Body of pancreas (tissue), 4 donors: ENCODE measurements at regions not wholly inside any gene's neighbourhood (a gene's known extent, or its start where the extent isn't known, plus 50 kb on each side); places are given as distances from the start of the nearest gene placed in this dataset.

Experiments used
- ATAC-seq: fragments of 150-250 bp; one replicate; pipeline ENCODE4 v1.9.1; 2016
- DNase-seq, 4 donors: peaks; one replicate each; pipeline ENCODE4 v3.0.0-alpha.2; 2019
- H3K27ac ChIP-seq, 4 donors: fragments of 200-600 bp; sonication (generic); 1 replicate in 3 of 4; 2 replicates in 1 of 4; pipeline versions ENCODE4 v1.5.1 to v1.6.1; 2016 to 2019; ENCODE audit warnings: mild to moderate bottlenecking in 1 of 4, mixed read lengths in 1 of 4, moderate library complexity in 1 of 4
- H3K27me3 ChIP-seq, 2 donors: fragments of 200-600 bp; sonication (generic); one replicate each; pipeline ENCODE4 v1.6.0; 2016; ENCODE audit warnings: mild to moderate bottlenecking in 1 of 2
- H3K36me3 ChIP-seq, 2 donors: fragments of 200-600 bp; sonication (generic); replicated peaks in 1 of 2; 2 replicates each; pipeline ENCODE4 v1.5.1; 2016; ENCODE audit warnings: low read depth in 2 of 2; ENCODE audit not compliant: insufficient read depth in 1 of 2
- H3K4me1 ChIP-seq: fragments of 200-600 bp; sonication (generic); one replicate; pipeline ENCODE4 v1.6.0; 2016
- H3K4me3 ChIP-seq, 2 donors: fragments of 200-600 bp; sonication (generic); 1 replicate in 1 of 2; 2 replicates in 1 of 2; pipeline ENCODE4 v1.5.1; 2016 to 2019
- H3K9me3 ChIP-seq, 3 donors: fragments of 200-600 bp; sonication (generic); 1 replicate in 2 of 3; 2 replicates in 1 of 3; pipeline ENCODE4 v1.5.1; 2016
- POLR2A ChIP-seq, 3 donors: fragments of 450-650 bp; IDR thresholded peaks; one replicate each; pipeline ENCODE4 v1.6.1; 2016; ENCODE audit warnings: antibody characterized with exemption in 3 of 3, mild to moderate bottlenecking in 2 of 3
- WGBS, 2 donors: methylation state at CpG; one replicate each; pipeline ENCODE4 v1.1.5; 2017; 5-methylcytosine and 5-hydroxymethylcytosine counted together
- intact Hi-C: fragments of 100-400 bp; cut with DNase I; formaldehyde crosslinking; loops from one replicate; pipeline ENCODE4 v1.15.1; 2023
- TF ChIP-seq, protein P1 (sequence below), 7 experiments: fragments of 450-650 bp in 4 of 7; fragments of 200-600 bp in 3 of 7; sonication (generic) in 3 of 7; IDR thresholded peaks; one replicate each; pipeline ENCODE4 v1.5.1; 2016 to 2019; ENCODE audit warnings: antibody characterized with exemption in 7 of 7

DNA sequence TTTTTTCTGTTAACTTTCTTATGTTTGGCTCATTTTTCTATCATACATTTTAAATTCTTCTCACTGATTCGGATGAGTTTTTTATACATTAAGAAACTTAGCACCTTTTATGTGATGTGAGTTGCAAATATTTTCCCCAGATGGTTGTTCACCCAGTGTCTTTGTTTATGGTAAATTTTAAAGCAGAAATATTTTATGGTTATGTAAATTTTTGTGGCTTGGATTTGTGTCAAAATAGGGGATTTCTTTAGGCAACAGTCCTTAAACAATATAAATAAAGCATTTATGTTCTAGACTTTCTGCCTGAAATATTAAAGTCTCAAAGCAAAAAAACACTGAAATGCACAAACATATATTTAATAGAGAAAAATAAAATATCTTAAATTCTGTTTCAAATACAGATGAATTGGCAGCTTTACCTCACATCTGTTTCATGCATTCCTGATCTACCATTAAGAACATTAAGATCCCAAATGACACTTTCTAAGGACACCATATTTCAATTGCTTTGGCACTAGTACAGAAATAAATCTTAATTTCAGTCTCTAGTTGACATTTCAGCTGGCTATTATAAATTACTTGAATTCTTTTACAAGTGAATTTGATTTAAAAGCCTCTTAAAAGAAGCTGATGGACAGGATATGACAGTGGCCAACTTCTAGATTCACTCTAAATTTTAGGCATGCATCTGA is 646.6 kb downstream of the HACE1 start:
- 77 to 84% methylated on average over 1 of the region's 1 CpG for WGBS, 2 donors
- H3K9me3 ChIP-seq = no peaks in the 10 kb centered on the region
- no peak overlapping the region for H3K4me3 ChIP-seq
- H3K4me1 ChIP-seq = no peaks in the 10 kb centered on the region
- no peak overlapping the region for H3K27ac ChIP-seq
- no peaks in the 10 kb centered on the region for H3K27me3 ChIP-seq
- TF ChIP-seq POLR2A (IDR thresholded peaks at IDR 0.05) = no peak
- TF ChIP-seq, protein P1, sequence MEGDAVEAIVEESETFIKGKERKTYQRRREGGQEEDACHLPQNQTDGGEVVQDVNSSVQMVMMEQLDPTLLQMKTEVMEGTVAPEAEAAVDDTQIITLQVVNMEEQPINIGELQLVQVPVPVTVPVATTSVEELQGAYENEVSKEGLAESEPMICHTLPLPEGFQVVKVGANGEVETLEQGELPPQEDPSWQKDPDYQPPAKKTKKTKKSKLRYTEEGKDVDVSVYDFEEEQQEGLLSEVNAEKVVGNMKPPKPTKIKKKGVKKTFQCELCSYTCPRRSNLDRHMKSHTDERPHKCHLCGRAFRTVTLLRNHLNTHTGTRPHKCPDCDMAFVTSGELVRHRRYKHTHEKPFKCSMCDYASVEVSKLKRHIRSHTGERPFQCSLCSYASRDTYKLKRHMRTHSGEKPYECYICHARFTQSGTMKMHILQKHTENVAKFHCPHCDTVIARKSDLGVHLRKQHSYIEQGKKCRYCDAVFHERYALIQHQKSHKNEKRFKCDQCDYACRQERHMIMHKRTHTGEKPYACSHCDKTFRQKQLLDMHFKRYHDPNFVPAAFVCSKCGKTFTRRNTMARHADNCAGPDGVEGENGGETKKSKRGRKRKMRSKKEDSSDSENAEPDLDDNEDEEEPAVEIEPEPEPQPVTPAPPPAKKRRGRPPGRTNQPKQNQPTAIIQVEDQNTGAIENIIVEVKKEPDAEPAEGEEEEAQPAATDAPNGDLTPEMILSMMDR (IDR thresholded peaks at IDR 0.05) = no peak
- DNase-seq = no peak
- ATAC-seq = no peak
- intact Hi-C loops = no loop called here
- H3K36me3 ChIP-seq = no peaks in the 10 kb centered on the region

DNA sequence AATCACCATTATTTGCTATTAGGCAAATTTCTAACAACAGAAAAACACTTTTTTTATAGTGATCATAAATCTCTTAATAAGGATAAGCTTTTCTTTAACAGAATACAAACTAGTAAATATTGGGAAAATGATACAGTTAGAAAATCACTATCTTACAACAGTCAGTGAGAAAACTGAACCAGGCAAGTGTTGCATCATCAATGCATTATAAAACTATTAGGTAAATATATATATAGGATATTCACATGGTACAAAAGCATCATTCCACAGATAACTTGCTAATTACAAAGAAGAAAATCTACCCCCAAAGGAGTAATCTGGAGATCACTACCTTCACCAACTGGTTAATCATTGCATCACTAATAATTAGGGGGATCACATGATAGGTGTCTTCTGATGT is 652.1 kb downstream of the HACE1 start:
- H3K4me1 ChIP-seq = no peaks in the 10 kb centered on the region
- no peak overlapping the region for H3K4me3 ChIP-seq
- H3K9me3 ChIP-seq = no peaks in the 10 kb centered on the region
- intact Hi-C loops = no loop called here
- ATAC-seq (no peak), DNase-seq (no peak)
- no peak overlapping the region for H3K27ac ChIP-seq
- no peaks in the 10 kb centered on the region for H3K36me3 ChIP-seq
- no peak for TF ChIP-seq POLR2A (IDR thresholded peaks at IDR 0.05)
- no peaks in the 10 kb centered on the region for H3K27me3 ChIP-seq

- 67 to 69% methylated on average over 2 of the region's 2 CpGs for WGBS, 2 donors
- Histone ChIP-seq H3K27me3 (no peaks in the 10 kb centered on the region), H3K36me3 (no peaks in the 10 kb centered on the region), H3K27ac (no peak overlapping the region), H3K9me3 (peaks cover 0 to 4% (median 0%) of the 10 kb centered on the region in 3 donors), H3K4me1 (no peaks in the 10 kb centered on the region), H3K4me3 (no peak overlapping the region)
- ATAC-seq = no peak
- TF ChIP-seq POLR2A (IDR thresholded peaks at IDR 0.05) = no peak
- TF ChIP-seq, protein P1 (IDR thresholded peaks at IDR 0.05) = no peak
- intact Hi-C loops = no loop called here
- no peak for DNase-seq
Observed at GRCh38 chr6:104201557-104201956, 658.2 kb downstream of the HACE1 start.

GRCh38 chr6:104187616-104188015 is 672.1 kb downstream of the HACE1 start:
- Histone ChIP-seq H3K9me3 (peaks cover 0 to 12% (median 0%) of the 10 kb centered on the region in 3 donors), H3K4me1 (no peaks in the 10 kb centered on the region), H3K27ac (no peak overlapping the region), H3K36me3 (no peaks in the 10 kb centered on the region), H3K4me3 (no peak overlapping the region), H3K27me3 (no peaks in the 10 kb centered on the region)
- ATAC-seq (no peak), DNase-seq (no peak)
- TF ChIP-seq, protein P1 (IDR thresholded peaks at IDR 0.05) = no peak
- no peak for TF ChIP-seq POLR2A (IDR thresholded peaks at IDR 0.05)
- intact Hi-C loops = no loop called here

DNA sequence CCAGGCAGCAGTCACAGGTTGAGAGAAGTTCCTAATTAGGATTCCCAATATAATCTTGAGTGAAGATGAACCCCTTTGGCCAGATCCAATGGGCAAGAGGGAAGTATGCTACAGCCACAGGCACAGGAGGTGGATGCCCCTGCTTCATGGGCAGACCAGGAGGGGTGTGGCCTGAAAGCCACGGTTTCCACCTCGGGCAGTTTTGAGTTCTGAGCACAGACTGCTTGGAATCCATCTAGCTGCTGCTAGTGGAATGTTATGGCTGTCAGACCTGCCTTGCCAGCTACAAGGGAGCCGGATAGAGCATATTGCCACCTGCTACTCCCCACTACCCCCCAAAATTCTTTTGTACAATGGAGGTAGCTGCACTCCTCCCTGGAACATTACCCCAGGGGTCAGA is 672.9 kb downstream of the HACE1 start:
- Histone ChIP-seq H3K9me3 (peaks cover 0 to 10% (median 0%) of the 10 kb centered on the region in 3 donors), H3K4me3 (no peak overlapping the region), H3K27me3 (no peaks in the 10 kb centered on the region), H3K4me1 (no peaks in the 10 kb centered on the region), H3K36me3 (no peaks in the 10 kb centered on the region), H3K27ac (no peak overlapping the region)
- no peak for DNase-seq
- ATAC-seq = no peak
- intact Hi-C loops = no loop called here
- 80 to 83% methylated on average over 3 of the region's 3 CpGs for whole genome bisulfite sequencing, 2 donors
- no peak for TF ChIP-seq POLR2A (IDR thresholded peaks at IDR 0.05)

DNA sequence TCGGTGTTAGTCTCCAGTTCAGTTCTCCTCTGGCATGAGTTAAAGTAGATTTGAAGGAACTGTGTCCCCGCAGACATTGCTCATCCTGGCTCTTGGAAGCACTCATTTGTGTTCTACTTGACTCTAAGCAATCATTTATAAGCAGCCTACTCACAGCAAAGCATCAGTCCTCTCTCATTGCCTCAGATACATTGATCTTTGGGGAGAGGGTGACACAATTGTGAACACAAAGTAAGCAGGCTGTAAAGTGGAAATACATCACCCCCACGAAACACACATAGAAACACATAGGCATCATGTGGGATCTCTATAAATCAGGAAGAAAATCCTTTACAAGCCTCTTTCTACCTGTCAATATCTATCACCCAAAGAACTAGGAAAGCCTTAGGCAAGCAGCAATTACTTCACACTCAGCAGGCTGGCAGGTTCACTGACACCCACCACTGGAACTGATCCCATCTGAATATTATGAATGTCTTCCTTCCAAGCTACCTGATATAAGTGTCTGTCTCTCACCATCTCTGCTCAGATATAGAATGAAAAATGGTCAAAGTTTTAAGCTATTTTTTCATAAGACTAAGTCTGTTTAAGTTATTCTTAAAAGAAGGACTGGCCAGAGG is 675.8 kb downstream of the HACE1 start:
- no peak for DNase-seq
- Histone ChIP-seq H3K27me3 (no peaks in the 10 kb centered on the region), H3K36me3 (no peaks in the 10 kb centered on the region), H3K9me3 (no peaks in the 10 kb centered on the region), H3K4me1 (no peaks in the 10 kb centered on the region), H3K27ac (no peak overlapping the region), H3K4me3 (no peak overlapping the region)
- TF ChIP-seq POLR2A (IDR thresholded peaks at IDR 0.05) = no peak
- TF ChIP-seq, protein P1 (IDR thresholded peaks at IDR 0.05) = no peak
- intact Hi-C loops = no loop called here
- WGBS, 2 donors = 66 to 70% methylated on average over 3 of the region's 3 CpGs
- ATAC-seq = no peak
